CD14-positive monocyte (primary cell): ENCODE measurements at regions not wholly inside any gene's neighbourhood (a gene's known extent, or its start where the extent isn't known, plus 50 kb on each side); places are given as distances from the start of the nearest gene placed in this dataset.
A peak's percentile ranks its signal among the peaks of the same experiment; 100 is the strongest.
"Not testable (repeated sequence)": the region's sequence is repeated elsewhere in the genome, so short reads cannot be mapped to it uniquely, and the experiment has no call there.

ENCODE experiments used
- DNase-seq, 3 donors: peaks; one replicate each; pipeline ENCODE4 v3.0.0-alpha.2; 2011 to 2022
- H2AFZ ChIP-seq: 2 replicates; pipeline ENCODE4 v1.6.0; 2012; ENCODE audit warnings: mild to moderate bottlenecking, low read depth, low read length, inconsistent platforms; ENCODE audit not compliant: insufficient read depth, poor library complexity, severe bottlenecking
- H3K27ac ChIP-seq, 2 donors: 1 replicate in 1 of 2; 2 replicates in 1 of 2; pipeline ENCODE4 v1.5.1; 2012 to 2013; ENCODE audit warnings: low read length in 2 of 2, control low read depth in 1 of 2, inconsistent platforms in 1 of 2, low read depth in 1 of 2, mild to moderate bottlenecking in 1 of 2
- H3K27me3 ChIP-seq, 2 donors: one replicate each; pipeline versions ENCODE4 v1.6.0 to v1.6.1; 2011 to 2013; ENCODE audit warnings: low read length in 2 of 2; ENCODE audit not compliant: control insufficient read depth in 2 of 2, insufficient read depth in 2 of 2
- H3K36me3 ChIP-seq, 2 donors: replicated peaks in 1 of 2; 1 replicate in 1 of 2; 2 replicates in 1 of 2; pipeline versions ENCODE4 v1.5.1 to v1.6.1; 2012 to 2013; ENCODE audit warnings: low read length in 2 of 2, control low read depth in 1 of 2, inconsistent platforms in 1 of 2, mild to moderate bottlenecking in 1 of 2; ENCODE audit not compliant: insufficient read depth in 2 of 2, control insufficient read depth in 1 of 2
- H3K4me1 ChIP-seq, 2 donors: 1 replicate in 1 of 2; 2 replicates in 1 of 2; pipeline versions ENCODE4 v1.5.1 to v1.6.1; 2012 to 2013; ENCODE audit warnings: low read length in 2 of 2, control low read depth in 1 of 2, inconsistent platforms in 1 of 2, mild to moderate bottlenecking in 1 of 2, moderate library complexity in 1 of 2; ENCODE audit not compliant: insufficient read depth in 2 of 2, control insufficient read depth in 1 of 2
- H3K4me2 ChIP-seq: replicated peaks from 2 replicates; pipeline ENCODE3; 2012; ENCODE audit warnings: low read length, moderate library complexity, mild to moderate bottlenecking; ENCODE audit not compliant: poor library complexity, severe bottlenecking; ENCODE audit errors: extremely low read depth
- H3K4me3 ChIP-seq, 3 experiments: fragments of 200-600 bp in 1 of 3; sonication (generic) in 1 of 3; replicated peaks in 1 of 3; 1 replicate in 2 of 3; 2 replicates in 1 of 3; pipeline ENCODE4 v1.5.1; 2011 to 2013; ENCODE audit warnings: low read length in 3 of 3, mild to moderate bottlenecking in 3 of 3, control low read depth in 2 of 3, low read depth in 2 of 3, inconsistent platforms in 1 of 3, moderate library complexity in 1 of 3
- H3K79me2 ChIP-seq: 2 replicates; pipeline ENCODE4 v1.6.0; 2012; ENCODE audit warnings: mild to moderate bottlenecking, control low read depth, inconsistent platforms, low read length, moderate library complexity; ENCODE audit not compliant: insufficient read depth
- H3K9ac ChIP-seq: 2 replicates; pipeline ENCODE4 v1.6.0; 2017; ENCODE audit warnings: low read length, mild to moderate bottlenecking; ENCODE audit not compliant: insufficient read depth, poor library complexity, severe bottlenecking
- H3K9me3 ChIP-seq, 2 donors: replicated peaks in 1 of 2; 1 replicate in 1 of 2; 2 replicates in 1 of 2; pipeline versions ENCODE4 v1.5.1 to v1.6.1; 2012 to 2013; ENCODE audit warnings: low read length in 2 of 2, control low read depth in 1 of 2; ENCODE audit not compliant: control insufficient read depth in 1 of 2, insufficient read depth in 1 of 2
- H4K20me1 ChIP-seq: 2 replicates; pipeline ENCODE4 v1.6.0; 2012; ENCODE audit warnings: mild to moderate bottlenecking, low read length, control low read depth, moderate library complexity; ENCODE audit not compliant: insufficient read depth
- H3K27ac Mint-ChIP-seq, 7 donors: one replicate each; pipeline ENCODE4 v1.8.0; 2020; ENCODE audit warnings: mild to moderate bottlenecking in 7 of 7, mixed read lengths in 7 of 7, moderate library complexity in 6 of 7, inconsistent platforms in 2 of 7
- H3K27me3 Mint-ChIP-seq, 3 donors: one replicate each; pipeline ENCODE4 v1.8.0; 2021 to 2022; ENCODE audit warnings: low read depth in 3 of 3, mild to moderate bottlenecking in 3 of 3, mixed read lengths in 3 of 3, moderate library complexity in 3 of 3, inconsistent platforms in 1 of 3
- H3K36me3 Mint-ChIP-seq, 2 donors: one replicate each; pipeline ENCODE4 v1.8.0; 2020; ENCODE audit warnings: mixed read lengths in 2 of 2, inconsistent platforms in 1 of 2, mild to moderate bottlenecking in 1 of 2
- H3K4me1 Mint-ChIP-seq: one replicate; pipeline ENCODE4 v1.8.0; 2020; ENCODE audit warnings: mild to moderate bottlenecking, mixed read lengths
- H3K4me3 Mint-ChIP-seq, 2 donors: one replicate each; pipeline ENCODE4 v1.8.0; 2020; ENCODE audit warnings: mild to moderate bottlenecking in 2 of 2, mixed read lengths in 2 of 2, moderate library complexity in 1 of 2
- H3K9me3 Mint-ChIP-seq, 7 donors: one replicate each; pipeline ENCODE4 v1.8.0; 2020 to 2022; ENCODE audit warnings: mixed read lengths in 7 of 7, mild to moderate bottlenecking in 6 of 7, moderate library complexity in 6 of 7, inconsistent platforms in 2 of 7
- CTCF ChIP-seq: fragments of 200-600 bp; IDR thresholded peaks from one replicate; pipeline ENCODE4 v1.8.0; 2022; ENCODE audit warnings: antibody characterized with exemption, mild to moderate bottlenecking
- WGBS: methylation state at CpG from one replicate; pipeline ENCODE4 v1.1.5; 2013; ENCODE audit warnings: missing lambda C conversion rate; ENCODE audit not compliant: insufficient coverage; 5-methylcytosine and 5-hydroxymethylcytosine counted together
- intact Hi-C, 2 donors: fragments of 100-400 bp; cut with micrococcal nuclease; formaldehyde crosslinking; loops; one replicate each; pipeline versions ENCODE4 v1.15.0 to v1.15.1; 2023

GRCh38 chr15:35966781-35967180, 420.8 kb upstream of the DPH6 start:
- Histone ChIP-seq H3K36me3 (no peaks in the 10 kb centered on the region), H3K4me2 (no peak overlapping the region), H2AFZ (no peak overlapping the region), H3K79me2 (no peaks in the 10 kb centered on the region), H3K27ac (no peak overlapping the region), H3K4me3 (no peak overlapping the region), H3K9me3 (peaks cover 3 to 11% of the 10 kb centered on the region in 2 donors), H4K20me1 (no peaks in the 10 kb centered on the region), H3K27me3 (no peaks in the 10 kb centered on the region), H3K9ac (no peak overlapping the region), H3K4me1 (no peaks in the 10 kb centered on the region)
- Mint-ChIP-seq H3K36me3 (no peaks in the 10 kb centered on the region), H3K27me3 (peaks cover 0 to 2% (median 0%) of the 10 kb centered on the region in 3 donors), H3K4me3 (no peak overlapping the region), H3K4me1 (no peaks in the 10 kb centered on the region), H3K9me3 (peaks cover 0 to 15% (median 7%) of the 10 kb centered on the region in 7 donors), H3K27ac (peak overlapping the region in 1 of 7 donors; percentile 74)
- DNase-seq: no peak
- intact Hi-C loops: no loop called here
- 86% methylated on average over 1 of the region's 2 CpGs for WGBS
- no peak for TF ChIP-seq CTCF

GRCh38 chr15:35967968-35968367, 422.0 kb upstream of the DPH6 start:
- H3K27me3 Mint-ChIP-seq, H3K4me3 Mint-ChIP-seq, H4K20me1 ChIP-seq, H3K27me3 ChIP-seq, H3K4me2 ChIP-seq, H3K27ac ChIP-seq, H2AFZ ChIP-seq, intact Hi-C loops, DNase-seq, H3K79me2 ChIP-seq, H3K36me3 ChIP-seq, H3K4me3 ChIP-seq, H3K9ac ChIP-seq, H3K4me1 ChIP-seq, H3K36me3 Mint-ChIP-seq, H3K27ac Mint-ChIP-seq, H3K4me1 Mint-ChIP-seq: not testable (repeated sequence)
- peaks cover 3 to 11% of the 10 kb centered on the region in 2 donors for H3K9me3 ChIP-seq
- H3K9me3 Mint-ChIP-seq: peaks cover 0 to 15% (median 7%) of the 10 kb centered on the region in 7 donors
- WGBS: 88% methylated on average over 6 of the region's 17 CpGs
